ENCODE measurements at regions not wholly inside any gene's neighbourhood (a gene's known extent, or its start where the extent isn't known, plus 50 kb on each side); places are given as distances from the start of the nearest gene placed in this dataset.

- no peak overlapping the region for H3K4me3 ChIP-seq (replicated peaks; ENCODE audit: low read depth, low read length)
- no peaks in the 10 kb centered on the region for H3K36me3 ChIP-seq (ENCODE audit: control insufficient read depth, insufficient read depth, low read length)
- TF ChIP-seq CTCF (IDR thresholded peaks at IDR 0.05; ENCODE audit: insufficient read depth, low read length, poor library complexity, severe bottlenecking), result no peak
- no peaks in the 10 kb centered on the region for H3K27me3 ChIP-seq (replicated peaks; ENCODE audit: control insufficient read depth, insufficient read depth, low read length)
- no peak for DNase-seq (ENCODE audit: extremely low read depth, insufficient read length)
These were observed 1100.0 kb downstream of the GRIK2 start for GRCh38 chr6:102493485-102493884.

GRCh38 chr6:102488729-102489128, 1095.2 kb downstream of the GRIK2 start:
- no peak for DNase-seq (ENCODE audit: extremely low read depth, insufficient read length)
- no peaks in the 10 kb centered on the region for H3K36me3 ChIP-seq (ENCODE audit: control insufficient read depth, insufficient read depth, low read length)
- TF ChIP-seq CTCF (IDR thresholded peaks at IDR 0.05; ENCODE audit: insufficient read depth, low read length, poor library complexity, severe bottlenecking), result no peak
- H3K4me3 ChIP-seq (replicated peaks; ENCODE audit: low read depth, low read length), result no peak overlapping the region
- no peaks in the 10 kb centered on the region for H3K27me3 ChIP-seq (replicated peaks; ENCODE audit: control insufficient read depth, insufficient read depth, low read length)

GRCh38 chr6:102485480-102485879, 1092.0 kb downstream of the GRIK2 start:
- Histone ChIP-seq H3K36me3 (ENCODE audit: control insufficient read depth, insufficient read depth, low read length) (no peaks in the 10 kb centered on the region), H3K4me3 (replicated peaks; ENCODE audit: low read depth, low read length) (no peak overlapping the region), H3K27me3 (replicated peaks; ENCODE audit: control insufficient read depth, insufficient read depth, low read length) (no peaks in the 10 kb centered on the region)
- no peak for DNase-seq (ENCODE audit: extremely low read depth, insufficient read length)
- TF ChIP-seq CTCF (IDR thresholded peaks at IDR 0.05; ENCODE audit: insufficient read depth, low read length, poor library complexity, severe bottlenecking), result no peak

- no peak overlapping the region for H3K4me3 ChIP-seq (replicated peaks; ENCODE audit: low read depth, low read length)
- DNase-seq (ENCODE audit: extremely low read depth, insufficient read length), result no peak
These were observed 1080.7 kb downstream of the GRIK2 start for GRCh38 chr6:102474041-102474807.

GRCh38 chr6:102458990-102459389, 1065.5 kb downstream of the GRIK2 start:
- H3K36me3 ChIP-seq (ENCODE audit: control insufficient read depth, insufficient read depth, low read length), result no peaks in the 10 kb centered on the region
- H3K4me3 ChIP-seq (replicated peaks; ENCODE audit: low read depth, low read length), result no peak overlapping the region
- H3K27me3 ChIP-seq (replicated peaks; ENCODE audit: control insufficient read depth, insufficient read depth, low read length), result no peaks in the 10 kb centered on the region
- TF ChIP-seq CTCF (IDR thresholded peaks at IDR 0.05; ENCODE audit: insufficient read depth, low read length, poor library complexity, severe bottlenecking), result no peak
- DNase-seq (ENCODE audit: extremely low read depth, insufficient read length), result no peak

More at GRCh38 chr6:102474041-102474807, 1080.7 kb downstream of the GRIK2 start:
- TF ChIP-seq CTCF (IDR thresholded peaks at IDR 0.05; ENCODE audit: insufficient read depth, low read length, poor library complexity, severe bottlenecking), result no peak
- no peaks in the 10 kb centered on the region for H3K36me3 ChIP-seq (ENCODE audit: control insufficient read depth, insufficient read depth, low read length)
- no peaks in the 10 kb centered on the region for H3K27me3 ChIP-seq (replicated peaks; ENCODE audit: control insufficient read depth, insufficient read depth, low read length)
